ENCODE measurements at regions not wholly inside any gene's neighbourhood (a gene's known extent, or its start where the extent isn't known, plus 50 kb on each side); places are given as distances from the start of the nearest gene placed in this dataset.

GRCh38 chr5:167785106-167785505 lies 506.3 kb upstream of the WWC1 start:
- Histone ChIP-seq H3K9me3 (ENCODE audit: control insufficient read depth, low read depth, low read length) (no peaks in the 10 kb centered on the region), H3K27ac (ENCODE audit: control insufficient read depth, insufficient read depth, low read length) (no peak overlapping the region), H2AFZ (ENCODE audit: control insufficient read depth, low read length) (no peak overlapping the region), H3K4me2 (ENCODE audit: control insufficient read depth, extremely low read depth, insufficient read depth, low read depth, low read length) (no peak overlapping the region), H3K4me3 (ENCODE audit: control insufficient read depth in 2 of 3, extremely low read depth in 1 of 3, insufficient read depth in 2 of 3, low read depth in 1 of 3, low read length in 3 of 3) (no peak overlapping the region), H3K36me3 (ENCODE audit: control insufficient read depth in 2 of 2, extremely low read depth in 1 of 2, insufficient read depth in 2 of 2, low read length in 2 of 2) (no peaks in the 10 kb centered on the region), H3K79me2 (ENCODE audit: control insufficient read depth, insufficient read depth, low read length) (no peaks in the 10 kb centered on the region), H3K9ac (ENCODE audit: control insufficient read depth, extremely low read depth, insufficient read depth, low read length) (no peak overlapping the region), H3K4me1 (ENCODE audit: control insufficient read depth, extremely low read depth, insufficient read depth, low read length) (no peaks in the 10 kb centered on the region), H3K9me1 (ENCODE audit: control insufficient read depth, extremely low read depth, insufficient read depth, low read length) (no peaks in the 10 kb centered on the region), H4K20me1 (ENCODE audit: control insufficient read depth, extremely low read depth, insufficient read depth, low read length) (no peaks in the 10 kb centered on the region), H3K27me3 (ENCODE audit: control insufficient read depth, extremely low read depth, insufficient read depth, low read length) (no peaks in the 10 kb centered on the region)
- FAIRE-seq (no peak), DNase-seq (ENCODE audit: low read depth, low spot score) (no peak)
- dilution Hi-C loops (cut with MboI; ENCODE audit: extremely low pct_ligation_motif_present, low sequenced_read_pairs): no loop called here
- no peak for TF ChIP-seq EZH2 (IDR thresholded peaks at IDR 0.05; ENCODE audit: low read length)
- TF ChIP-seq CTCF (optimal IDR thresholded peaks at IDR 0.05 in 1 of 3, IDR thresholded peaks at IDR 0.05 in 1 of 3, conservative IDR thresholded peaks at IDR 0.05 in 1 of 3; ENCODE audit: extremely low read depth in 1 of 3, insufficient read depth in 2 of 3, low read length in 3 of 3): no peak

- FAIRE-seq: no peak
These were observed 505.5 kb upstream of the WWC1 start for GRCh38 chr5:167785901-167786300.

More at GRCh38 chr5:167785901-167786300, 505.5 kb upstream of the WWC1 start:
- Histone ChIP-seq H3K9me1 (ENCODE audit: control insufficient read depth, extremely low read depth, insufficient read depth, low read length) (no peaks in the 10 kb centered on the region), H2AFZ (ENCODE audit: control insufficient read depth, low read length) (no peak overlapping the region), H4K20me1 (ENCODE audit: control insufficient read depth, extremely low read depth, insufficient read depth, low read length) (no peaks in the 10 kb centered on the region), H3K27ac (ENCODE audit: control insufficient read depth, insufficient read depth, low read length) (no peak overlapping the region), H3K9me3 (ENCODE audit: control insufficient read depth, low read depth, low read length) (no peaks in the 10 kb centered on the region), H3K27me3 (ENCODE audit: control insufficient read depth, extremely low read depth, insufficient read depth, low read length) (no peaks in the 10 kb centered on the region), H3K36me3 (ENCODE audit: control insufficient read depth in 2 of 2, extremely low read depth in 1 of 2, insufficient read depth in 2 of 2, low read length in 2 of 2) (no peaks in the 10 kb centered on the region), H3K4me1 (ENCODE audit: control insufficient read depth, extremely low read depth, insufficient read depth, low read length) (no peaks in the 10 kb centered on the region), H3K4me2 (ENCODE audit: control insufficient read depth, extremely low read depth, insufficient read depth, low read depth, low read length) (no peak overlapping the region), H3K4me3 (ENCODE audit: control insufficient read depth in 2 of 3, extremely low read depth in 1 of 3, insufficient read depth in 2 of 3, low read depth in 1 of 3, low read length in 3 of 3) (no peak overlapping the region), H3K9ac (ENCODE audit: control insufficient read depth, extremely low read depth, insufficient read depth, low read length) (no peak overlapping the region), H3K79me2 (ENCODE audit: control insufficient read depth, insufficient read depth, low read length) (no peaks in the 10 kb centered on the region)
- no peak for DNase-seq (ENCODE audit: low read depth, low spot score)
- no peak for TF ChIP-seq CTCF (optimal IDR thresholded peaks at IDR 0.05 in 1 of 3, IDR thresholded peaks at IDR 0.05 in 1 of 3, conservative IDR thresholded peaks at IDR 0.05 in 1 of 3; ENCODE audit: extremely low read depth in 1 of 3, insufficient read depth in 2 of 3, low read length in 3 of 3)
- dilution Hi-C loops (cut with MboI; ENCODE audit: extremely low pct_ligation_motif_present, low sequenced_read_pairs): no loop called here

All from keratinocyte (primary cell).